ENCODE measurements at regions not wholly inside any gene's neighbourhood (a gene's known extent, or its start where the extent isn't known, plus 50 kb on each side); places are given as distances from the start of the nearest gene placed in this dataset.

GRCh38 chr21:22250355-22250754 is 1252.1 kb downstream of the NCAM2 start:
- TF ChIP-seq POLR2AphosphoS5 (IDR thresholded peaks at IDR 0.05; ENCODE audit: low read depth, low read length) (no peak), TAF1 (IDR thresholded peaks at IDR 0.05; ENCODE audit: borderline replicate concordance, insufficient read depth, low read length) (no peak), REST (IDR thresholded peaks at IDR 0.05; ENCODE audit: insufficient read depth in 1 of 2, low read depth in 2 of 2, low read length in 2 of 2) (no peak), FOXP2 (optimal IDR thresholded peaks at IDR 0.05; ENCODE audit: borderline replicate concordance, extremely low read depth, extremely low read length, insufficient read depth) (no peak), SIN3A (IDR thresholded peaks at IDR 0.05; ENCODE audit: borderline replicate concordance, insufficient read depth, low read length) (no peak)
